Activated CD4-positive, CD25-positive, alpha-beta regulatory T cell treated with anti-CD3 and anti-CD28 coated beads, Interleukin-2, amount 50 U/mL, for 72 hours (primary cell): ENCODE measurements at regions not wholly inside any gene's neighbourhood (a gene's known extent, or its start where the extent isn't known, plus 50 kb on each side); places are given as distances from the start of the nearest gene placed in this dataset.

Experiments
- DNase-seq: peaks from one replicate; pipeline ENCODE4 v3.0.0; 2021

DNA sequence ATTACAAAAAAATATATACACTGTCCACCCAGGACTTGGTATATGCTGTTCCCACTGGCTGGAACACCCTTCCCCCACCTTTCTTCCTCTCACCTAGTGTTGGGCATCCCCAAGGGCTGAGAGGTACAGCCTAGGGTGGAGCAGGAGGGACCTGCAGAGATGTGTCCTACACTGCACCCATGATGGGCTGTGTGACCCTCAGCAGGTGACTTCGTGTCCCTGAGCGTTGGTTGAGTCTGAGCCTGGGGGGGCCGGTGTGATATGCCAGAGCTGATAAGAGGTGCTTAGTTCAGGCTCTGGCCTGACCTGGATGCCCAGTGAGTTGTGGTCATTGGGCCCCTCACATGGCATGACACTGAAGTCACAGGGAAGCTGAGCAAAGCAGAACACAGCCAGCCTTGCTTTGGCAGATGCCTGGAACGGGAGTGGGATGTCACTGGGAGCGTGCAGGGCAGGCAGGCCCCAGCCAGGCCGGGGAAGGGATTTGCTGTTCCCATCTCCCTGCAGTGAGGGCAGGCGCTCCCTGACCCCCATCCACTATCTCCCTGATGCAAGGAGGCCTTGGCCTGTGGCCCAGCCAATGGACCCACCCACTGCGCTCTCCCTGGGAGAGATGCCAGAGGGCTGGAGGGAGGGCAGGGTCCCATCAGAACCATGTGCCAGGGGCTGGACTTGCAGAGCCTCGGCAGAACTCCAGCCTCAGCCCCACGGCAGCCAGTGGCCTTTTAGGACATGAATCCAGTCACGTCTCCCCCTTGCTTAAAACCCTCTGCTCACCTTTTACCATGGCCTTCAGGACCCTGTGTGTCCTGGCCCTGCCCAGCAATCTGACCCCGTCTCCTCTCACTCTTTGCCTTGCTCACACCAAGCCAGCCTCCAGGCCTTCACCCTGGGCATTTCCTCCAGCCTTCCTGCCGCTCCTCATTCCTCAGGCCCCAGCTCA is 138.9 kb downstream of the MN1 start:
- no peak for DNase-seq

DNA sequence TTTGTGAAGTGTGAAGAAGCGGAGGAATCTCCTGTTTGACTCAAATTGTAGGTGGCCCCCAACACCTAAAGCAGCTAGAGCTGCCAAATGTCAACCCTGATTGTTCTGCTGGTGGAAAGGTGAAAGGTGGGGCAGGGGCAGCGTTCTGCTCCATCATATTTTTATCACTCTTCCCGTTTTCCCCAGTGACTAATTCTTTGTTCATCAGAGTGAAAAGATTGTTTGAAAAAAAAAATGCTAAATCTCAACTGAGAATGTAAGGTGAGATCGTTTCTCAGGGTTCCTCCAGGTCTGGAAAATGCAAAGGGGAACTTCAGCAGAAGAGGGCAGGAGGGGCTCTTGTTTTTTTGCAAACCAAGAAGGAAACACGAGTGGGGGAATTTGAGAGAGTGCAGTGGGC is 137.7 kb downstream of the MN1 start:
- no peak for DNase-seq

DNA sequence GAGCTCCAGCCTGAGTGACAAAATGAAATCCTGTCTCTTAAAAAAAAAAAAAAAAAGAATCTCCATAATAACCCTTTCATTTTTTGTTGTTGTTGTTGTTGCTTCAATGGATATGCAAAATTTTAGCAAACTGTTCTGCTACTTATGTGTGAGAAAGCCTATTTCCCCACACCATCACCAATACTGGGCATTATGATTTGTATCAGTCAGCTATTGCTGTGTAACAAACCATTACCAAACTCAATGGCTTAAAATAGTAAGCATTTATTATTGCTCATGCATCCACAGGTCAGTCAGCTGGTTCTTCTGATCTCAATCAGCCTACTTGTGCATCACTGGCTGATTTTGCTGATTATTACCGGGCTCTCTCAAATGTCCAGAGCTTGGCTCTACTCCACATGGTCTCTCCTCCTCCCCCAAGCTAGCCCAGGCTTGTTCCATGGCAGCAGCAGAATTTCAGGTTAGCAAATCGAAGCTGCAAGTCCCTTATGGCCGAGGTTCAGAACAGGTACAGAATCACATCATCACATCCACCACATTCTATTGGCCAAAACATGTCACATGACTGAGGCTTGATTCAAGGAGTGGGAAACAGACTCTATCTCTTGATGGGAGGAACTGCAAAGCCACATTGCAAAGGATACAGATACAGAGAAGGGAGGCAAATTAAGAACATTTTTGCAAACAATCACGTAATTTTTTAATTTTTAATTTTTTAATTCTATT is 135.1 kb downstream of the MN1 start:
- DNase-seq: no peak

DNA sequence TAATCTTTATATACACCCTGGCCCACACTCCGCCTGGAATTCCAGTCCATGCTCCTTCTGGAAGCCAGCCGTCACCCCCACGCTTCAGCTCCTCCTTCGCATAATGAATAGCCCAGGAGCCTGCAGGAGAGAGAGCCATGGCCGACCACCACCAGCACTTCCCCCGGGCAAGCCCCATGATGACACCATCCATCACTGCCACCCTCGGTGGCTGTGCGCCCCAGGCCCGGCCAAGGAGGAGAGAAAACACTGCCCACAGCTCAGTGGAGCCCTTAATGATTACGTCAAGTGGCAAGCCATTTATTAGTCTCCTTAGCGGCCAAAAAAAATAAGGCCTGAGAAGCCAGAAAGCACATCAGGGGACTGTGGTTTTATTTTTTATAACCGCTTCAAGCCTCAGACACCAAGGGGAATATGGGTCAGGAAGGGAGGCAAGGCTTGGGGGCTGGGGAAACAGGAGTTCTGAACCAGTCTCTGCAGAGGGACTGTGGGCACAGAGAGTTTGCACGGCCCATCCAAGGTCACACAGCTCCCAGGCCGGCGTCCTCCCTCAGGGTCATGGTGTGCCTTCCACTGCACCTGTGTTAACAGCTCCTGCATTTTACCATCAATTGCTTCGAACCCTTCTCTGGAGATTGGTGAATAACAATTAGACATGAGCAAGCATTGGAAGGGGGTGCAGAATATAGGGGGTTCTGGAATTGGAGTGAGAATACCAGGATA is 134.3 kb downstream of the MN1 start:
- no peak for DNase-seq

DNA sequence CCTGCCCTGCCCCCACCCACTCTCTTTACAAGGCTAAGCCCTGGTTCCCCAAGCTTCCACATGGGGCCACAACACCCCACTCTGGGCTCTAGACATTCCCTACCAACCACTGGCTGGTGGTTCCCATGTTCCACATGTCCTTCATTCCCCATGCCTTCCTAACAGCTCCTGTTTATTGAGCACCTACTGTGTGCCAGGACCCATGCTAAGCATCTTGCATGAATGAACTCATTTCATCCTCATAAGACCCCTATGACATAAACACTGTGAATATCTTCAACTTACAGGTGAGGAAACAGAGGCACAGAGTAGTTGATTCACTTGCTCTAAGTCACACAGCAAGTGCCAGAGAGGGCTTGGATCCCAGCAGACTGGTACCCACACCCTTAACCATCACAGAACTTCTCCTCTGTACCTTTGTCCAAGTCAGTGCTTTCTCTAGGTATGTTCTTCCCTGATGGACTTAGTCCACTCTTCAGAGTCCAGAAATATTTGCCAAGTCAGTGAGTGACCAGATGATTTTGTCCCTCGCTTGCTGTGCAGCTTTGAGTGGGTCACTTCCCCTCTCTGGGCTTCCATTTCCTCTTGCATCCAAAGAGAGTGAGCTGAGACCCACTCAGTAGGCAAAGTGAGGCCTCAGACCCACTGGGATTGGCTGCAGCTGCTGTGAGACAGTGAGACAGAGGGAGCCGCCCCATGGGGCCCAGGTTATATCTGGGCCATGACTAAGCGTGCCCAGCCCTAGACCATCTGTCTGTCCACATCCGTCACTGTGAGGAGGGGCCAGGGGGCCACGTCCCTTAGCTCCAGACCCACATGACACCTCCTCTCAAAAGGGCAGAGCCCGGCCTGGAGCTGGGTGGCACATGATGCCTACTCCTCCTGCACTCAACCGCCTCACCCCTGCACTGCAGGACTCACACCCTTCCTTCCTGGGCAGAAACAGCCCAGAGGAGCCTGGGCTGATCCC is 132.4 kb downstream of the MN1 start:
- no peak for DNase-seq

DNA sequence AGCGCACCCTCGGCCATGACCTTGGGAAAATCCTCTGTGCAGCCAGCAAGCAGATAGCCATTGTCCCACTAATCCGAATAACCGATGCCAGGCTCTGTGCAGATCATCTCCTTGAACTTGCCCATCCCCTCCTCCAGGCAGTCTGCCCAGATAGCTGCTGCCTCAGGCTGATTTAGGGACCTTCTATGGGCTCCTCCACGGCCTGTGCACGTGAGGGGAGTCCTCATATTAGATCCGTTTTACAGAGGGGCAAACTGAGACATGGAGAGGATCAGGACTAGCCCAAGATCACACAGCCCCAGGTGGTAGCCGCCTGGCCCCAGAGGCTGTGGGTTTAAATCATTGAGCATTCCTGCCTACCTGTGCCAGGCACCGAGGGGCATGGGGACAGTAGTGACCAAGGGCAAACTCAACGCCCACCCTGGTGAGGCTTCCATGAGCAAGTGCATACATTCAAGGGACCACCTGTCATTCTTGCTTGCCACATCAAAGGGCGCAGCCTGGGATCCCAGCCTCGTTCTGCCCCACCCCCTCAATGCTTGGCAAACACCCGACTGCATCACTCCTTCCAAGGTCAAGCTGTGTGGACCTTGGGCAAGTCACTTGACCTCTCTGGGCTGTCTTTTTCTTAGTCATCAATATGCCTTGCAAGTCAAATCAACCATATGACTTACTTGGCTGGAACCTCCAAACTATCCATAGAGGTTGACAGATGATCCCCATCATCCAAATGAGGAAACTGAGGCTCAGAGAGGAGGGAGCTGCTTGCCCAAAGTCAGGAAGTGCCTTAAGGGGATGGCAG is 131.6 kb downstream of the MN1 start:
- DNase-seq: no peak

DNA sequence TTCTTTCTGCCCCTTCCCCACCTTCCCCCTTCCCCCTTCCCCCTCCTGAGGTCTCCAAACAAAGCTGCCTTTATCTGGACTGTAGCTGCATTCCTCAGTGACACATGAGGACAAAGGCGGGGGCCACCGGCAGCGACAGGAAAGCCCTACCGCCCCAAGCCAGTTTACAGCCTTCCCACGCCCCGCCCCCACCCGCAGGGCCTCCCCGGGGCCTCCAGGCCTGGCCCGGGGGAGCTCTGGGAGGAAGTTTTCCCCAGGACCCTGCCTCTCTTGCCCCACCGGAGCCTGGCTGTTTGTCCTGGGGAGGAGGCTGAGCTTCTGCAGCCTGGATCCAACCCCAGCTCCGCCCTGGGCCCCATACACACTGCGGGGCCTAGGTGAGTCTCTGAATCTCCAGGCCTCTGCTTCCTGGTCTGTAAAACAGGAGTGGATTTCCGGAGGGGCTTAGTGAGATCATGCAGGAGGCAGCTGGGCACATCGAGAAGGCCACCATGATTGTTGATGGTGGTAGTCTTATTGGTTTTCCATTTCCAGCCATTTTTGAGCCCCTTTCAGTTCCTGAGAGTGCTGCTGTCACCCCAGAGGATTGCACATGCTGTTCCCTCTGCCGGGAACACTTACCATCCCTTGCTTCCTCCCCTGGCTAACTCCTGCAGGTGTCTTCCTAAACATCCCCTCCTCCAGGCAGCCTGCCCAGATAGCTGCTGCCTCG is 130.7 kb downstream of the MN1 start:
- no peak for DNase-seq

DNA sequence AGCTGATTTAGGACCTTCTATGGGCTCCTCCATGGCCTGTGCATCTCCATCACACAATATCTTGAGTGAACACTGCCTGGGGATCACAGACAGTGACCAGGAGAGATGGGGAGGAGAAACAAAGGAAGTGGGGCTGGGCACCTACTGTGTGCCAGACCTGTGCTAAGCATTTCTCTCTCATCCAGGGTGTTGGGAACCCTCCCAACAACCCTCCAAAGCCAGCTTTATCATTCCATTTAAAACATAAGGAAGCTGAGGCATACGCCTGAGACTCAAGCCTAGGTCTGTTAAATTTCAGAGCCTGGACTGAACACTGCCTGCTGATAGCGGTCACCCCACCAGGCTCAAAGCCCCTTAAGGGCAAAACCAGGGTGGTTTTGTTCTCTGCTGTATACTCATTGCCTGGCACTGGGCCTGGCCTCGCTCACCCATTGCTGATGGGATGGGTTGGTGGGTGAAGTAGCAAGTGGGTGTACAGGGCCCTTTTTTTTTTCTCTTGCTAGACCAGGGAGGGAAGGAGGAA is 130.1 kb downstream of the MN1 start:
- no peak for DNase-seq

DNA sequence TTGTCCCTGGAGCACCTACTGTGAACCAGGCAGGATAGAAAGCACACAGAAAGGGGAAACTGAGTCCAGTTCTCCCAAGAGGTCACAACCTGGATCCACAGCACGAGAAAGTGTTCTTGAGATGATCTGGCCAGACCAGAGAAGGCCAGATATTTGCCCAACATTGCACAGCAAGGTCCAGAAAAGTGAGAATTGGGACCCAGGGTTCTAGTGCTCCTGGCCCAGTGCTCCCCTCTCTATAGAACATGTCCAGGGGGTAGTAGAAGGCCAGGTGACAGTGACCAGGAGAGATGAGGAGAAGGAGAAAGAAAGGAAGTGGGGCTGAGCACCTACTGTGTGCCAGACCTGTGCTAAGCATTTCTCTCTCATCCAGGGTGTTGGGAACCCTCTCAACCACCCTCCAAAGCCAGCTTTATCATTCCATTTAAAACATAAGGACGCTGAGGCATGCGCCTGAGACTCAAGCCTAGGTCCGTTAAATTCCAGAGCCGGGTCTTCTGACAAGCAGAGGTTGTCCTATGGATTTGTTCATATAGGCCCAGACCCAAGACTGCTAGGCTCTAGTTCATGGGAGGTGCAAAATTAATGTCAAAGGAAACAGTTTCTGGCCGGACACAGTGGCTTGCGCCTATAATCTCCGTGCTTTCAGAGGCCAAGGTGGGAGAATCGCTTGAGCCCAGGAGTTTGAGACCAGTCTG is 128.7 kb downstream of the MN1 start:
- no peak for DNase-seq

DNA sequence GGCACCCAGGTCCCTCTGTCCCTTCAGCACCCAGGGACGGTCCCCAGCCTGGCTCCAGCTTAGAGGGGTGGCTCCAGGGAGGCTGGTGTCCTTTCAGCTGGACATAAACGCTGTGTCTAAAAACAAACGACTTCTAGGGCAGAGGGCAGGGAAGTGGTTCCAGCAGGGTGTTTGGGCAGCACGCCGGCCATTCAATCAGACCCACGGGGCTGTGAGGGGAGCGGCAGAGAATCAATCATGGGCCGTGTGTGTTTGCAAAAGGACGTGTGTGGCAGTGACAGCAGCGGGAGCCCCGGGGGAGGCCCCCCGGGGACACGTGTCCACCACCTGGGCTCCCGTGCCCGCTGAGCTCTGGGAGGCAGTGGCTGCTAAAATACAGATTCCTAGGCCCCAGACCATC is 127.7 kb downstream of the MN1 start:
- no peak for DNase-seq

DNA sequence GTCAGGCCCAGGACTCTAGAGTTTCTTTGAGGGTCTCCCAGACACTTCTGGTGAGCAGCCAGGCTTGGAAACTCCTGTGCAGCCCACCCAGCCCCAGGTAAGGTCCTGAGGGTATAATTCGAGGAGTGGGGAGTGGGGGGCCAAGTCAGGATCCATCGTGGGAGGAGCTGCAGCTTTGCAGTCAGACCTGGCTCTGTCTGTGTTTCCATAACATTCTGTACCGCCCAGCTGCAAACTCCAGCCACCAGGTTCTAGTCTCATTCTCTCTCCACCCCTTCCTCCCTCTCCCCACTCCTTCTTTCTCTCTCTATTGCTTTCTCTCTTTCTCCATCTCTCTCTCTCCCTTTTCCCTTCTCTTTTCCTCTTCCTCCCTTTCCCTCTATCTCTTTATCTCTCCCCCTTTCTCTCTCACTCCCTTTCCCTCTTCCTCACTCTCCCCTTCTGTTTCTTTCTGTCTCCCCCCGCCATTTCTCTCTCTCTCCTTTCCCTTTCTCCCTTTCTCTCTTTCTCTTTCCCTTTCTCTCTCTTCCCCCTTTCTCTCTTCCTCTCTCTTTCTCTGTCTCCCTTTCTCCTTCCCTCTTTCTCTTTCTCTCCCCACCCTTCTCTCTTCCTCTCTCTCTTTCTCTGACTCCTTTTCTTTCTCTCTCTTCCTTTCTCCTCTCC is 127.2 kb downstream of the MN1 start:
- DNase-seq: no peak

DNA sequence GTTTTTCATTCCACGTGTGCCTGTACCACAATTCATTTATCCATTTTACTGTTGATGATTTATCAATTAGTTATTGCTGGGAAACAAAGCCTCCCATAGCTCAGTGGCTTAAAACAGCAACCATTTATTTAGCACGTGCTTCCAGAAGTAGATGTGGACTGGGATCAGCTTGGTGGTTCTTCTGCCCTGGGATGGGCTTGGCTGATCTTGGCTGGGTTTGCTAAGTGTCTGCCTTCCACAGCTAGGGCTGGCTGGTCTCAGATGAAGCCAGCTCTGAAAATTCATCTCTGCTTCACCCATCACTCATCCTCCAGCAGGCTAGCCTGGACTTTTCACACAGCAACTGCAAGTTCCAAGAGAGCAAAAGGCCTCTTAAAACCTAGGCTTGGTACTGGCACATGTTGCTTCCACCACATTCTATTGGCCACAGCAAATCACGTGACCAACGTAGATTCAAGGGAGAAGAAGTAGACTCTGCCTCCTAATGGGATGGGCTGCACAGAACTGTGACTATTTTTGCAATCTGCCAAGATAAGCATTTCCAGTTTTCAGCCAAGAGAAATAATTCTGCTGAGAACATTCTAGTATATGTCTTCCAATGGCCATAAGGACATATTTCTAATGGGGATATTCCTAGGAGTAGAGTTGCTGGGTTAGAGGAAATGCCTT is 124.9 kb downstream of the MN1 start:
- no peak for DNase-seq

DNA sequence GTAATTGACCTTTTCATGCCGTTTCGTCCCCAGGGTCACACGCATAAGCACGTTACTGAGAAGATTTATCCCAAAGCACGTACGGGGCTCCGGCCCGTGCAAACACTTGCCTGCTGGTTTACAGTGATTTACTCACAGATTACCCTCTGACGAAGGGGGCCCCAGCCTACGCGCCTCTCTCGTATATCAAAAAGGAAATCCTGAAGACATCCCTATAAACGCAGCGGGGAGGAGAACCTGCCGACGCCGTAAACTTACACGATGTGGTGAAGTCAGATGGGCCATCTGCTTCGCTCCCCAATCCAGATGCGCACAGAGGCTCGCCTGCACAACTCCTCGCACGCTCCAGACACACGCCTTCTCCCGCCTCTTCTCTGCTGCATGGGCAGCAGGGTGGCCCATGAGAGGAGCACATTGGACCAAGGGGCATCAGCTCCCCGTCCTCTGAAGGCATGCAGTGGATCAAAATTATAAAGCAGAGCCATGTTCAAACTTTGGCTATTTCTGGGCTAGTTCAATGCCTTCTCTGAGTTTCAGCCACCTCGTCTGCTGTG is 123.6 kb downstream of the MN1 start:
- no peak for DNase-seq

DNA sequence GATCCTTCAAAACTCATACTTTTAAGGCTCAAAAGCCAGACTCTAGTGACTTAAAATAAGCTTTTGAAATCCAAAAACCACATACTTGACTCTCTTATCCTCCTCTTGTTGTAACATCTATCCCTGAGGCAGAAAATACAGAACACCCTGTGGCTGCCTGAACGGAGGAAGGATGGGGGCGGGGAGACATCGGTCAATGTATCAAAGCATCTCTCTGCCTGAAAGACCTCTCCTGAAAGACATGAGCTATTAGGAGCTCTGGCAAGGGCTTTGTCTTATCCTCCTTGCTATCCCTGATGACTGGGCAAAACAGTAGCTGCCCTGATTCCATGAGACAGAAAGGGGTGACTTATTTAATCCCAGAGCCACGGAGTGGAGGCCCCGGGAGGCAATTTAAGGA is 122.4 kb downstream of the MN1 start:
- no peak for DNase-seq

DNA sequence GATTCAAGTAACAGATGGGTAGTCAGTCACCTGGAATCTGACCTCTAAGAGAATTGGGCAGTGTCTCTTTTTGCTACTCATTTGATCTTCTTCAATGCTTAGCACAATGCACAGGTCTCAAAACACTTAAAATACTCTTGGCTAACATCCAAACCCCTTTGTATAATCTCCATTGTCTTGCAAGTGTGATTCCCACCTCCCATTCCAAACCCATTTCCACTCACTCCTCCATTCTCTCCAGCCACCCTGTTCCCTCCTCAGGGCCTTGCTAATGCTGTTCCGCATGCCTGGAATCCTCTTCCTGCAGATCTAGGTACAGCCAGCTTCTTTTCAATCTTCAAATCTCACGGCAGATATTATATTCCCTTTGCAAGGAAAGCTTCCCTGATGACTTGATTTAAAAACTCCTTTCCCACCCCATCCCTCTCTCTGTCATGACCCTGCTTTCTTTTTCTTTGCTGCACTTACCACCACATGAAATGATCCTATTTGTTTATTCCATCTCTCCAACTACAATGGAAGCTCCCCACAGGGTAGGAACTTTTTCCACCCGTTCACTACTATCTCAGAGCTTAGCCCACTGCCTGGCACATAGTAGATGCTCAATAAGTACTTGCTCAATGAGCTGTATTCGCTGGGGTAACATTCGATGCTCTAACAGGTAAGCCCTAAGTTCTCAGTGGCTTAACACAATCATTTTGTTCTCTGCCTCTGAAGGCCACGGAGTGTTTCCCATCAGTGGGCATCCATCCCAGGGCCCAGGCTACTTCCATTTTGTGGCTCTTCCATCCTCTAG is 121.7 kb downstream of the MN1 start:
- DNase-seq: no peak

DNA sequence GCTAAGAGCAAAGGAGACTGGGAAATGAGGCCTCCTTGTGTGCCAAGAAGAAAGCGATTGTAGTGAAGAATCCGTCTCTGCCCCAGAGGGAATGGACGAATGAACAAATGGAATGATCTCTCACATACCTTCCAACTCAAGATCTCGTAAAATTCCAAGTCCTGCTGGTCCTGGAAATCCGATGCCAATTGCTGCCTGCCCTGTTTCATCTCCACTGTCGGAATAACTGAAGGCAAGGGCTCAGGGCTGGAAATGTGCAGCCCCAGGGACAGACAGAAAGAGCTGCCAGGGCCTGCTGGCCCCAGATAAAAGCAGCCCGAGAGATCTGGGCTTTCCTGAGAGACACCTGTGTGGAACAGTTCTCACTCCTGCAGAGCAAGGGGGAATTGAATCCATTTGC is 120.9 kb downstream of the MN1 start:
- no peak for DNase-seq

DNA sequence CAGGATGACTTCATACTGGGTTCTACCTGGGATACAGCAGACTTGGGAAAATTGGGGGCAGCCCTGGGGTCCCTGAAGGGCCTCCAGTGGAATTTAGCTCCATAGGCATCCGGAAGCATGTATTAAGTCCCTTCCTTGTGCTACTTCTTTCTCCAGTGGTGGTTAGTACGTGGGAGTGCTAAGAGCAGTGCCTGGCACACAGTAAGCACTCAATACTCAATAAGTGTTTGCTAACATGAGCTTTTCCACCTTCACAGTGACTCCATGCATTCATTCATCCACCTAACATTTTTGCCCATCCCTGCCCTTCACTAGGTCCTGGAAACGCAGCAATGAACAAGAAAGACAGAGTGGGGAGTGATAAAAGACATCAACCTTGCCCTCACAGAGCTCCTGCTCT is 120.5 kb downstream of the MN1 start:
- no peak for DNase-seq

DNA sequence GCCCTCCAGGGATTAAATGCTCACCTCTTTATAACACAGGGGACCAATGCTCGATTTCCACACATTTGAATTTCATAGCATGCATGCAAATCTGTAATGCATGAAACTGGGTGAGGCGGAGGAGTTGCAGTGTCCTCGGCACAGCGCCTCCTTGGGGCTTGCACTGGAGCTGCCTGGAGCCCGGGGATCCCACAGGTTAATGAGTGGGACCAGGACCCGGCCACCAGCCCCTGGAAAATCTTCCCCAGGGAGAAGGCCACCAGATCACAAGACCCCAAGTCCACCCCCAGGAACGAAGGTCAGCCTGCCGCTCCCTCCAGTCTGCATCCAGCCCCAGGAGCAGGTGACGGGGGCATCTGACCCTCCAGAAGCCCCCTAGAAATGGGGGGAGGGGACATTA is 119.1 kb downstream of the MN1 start:
- DNase-seq: no peak
